ENCODE measurements at regions not wholly inside any gene's neighbourhood (a gene's known extent, or its start where the extent isn't known, plus 50 kb on each side); places are given as distances from the start of the nearest gene placed in this dataset.

- DNase-seq = no peak
Measured at GRCh38 chr1:83113652-83114051, 885.3 kb downstream of the TTLL7 start.

- DNase-seq = no peak
Measured at GRCh38 chr1:83112248-83112885, 886.6 kb downstream of the TTLL7 start.

- no peak for DNase-seq
Measured at GRCh38 chr1:83110156-83110555, 888.8 kb downstream of the TTLL7 start.

- DNase-seq = no peak
Measured at GRCh38 chr1:83109692-83110091, 889.2 kb downstream of the TTLL7 start.

GRCh38 chr1:83104558-83104957, 894.4 kb downstream of the TTLL7 start:
- no peak for DNase-seq

- no peak for DNase-seq
Measured at GRCh38 chr1:83103341-83103740, 895.6 kb downstream of the TTLL7 start.

- no peak for DNase-seq
Measured at GRCh38 chr1:83102630-83103071, 896.3 kb downstream of the TTLL7 start.

GRCh38 chr1:83101406-83101805, 897.5 kb downstream of the TTLL7 start:
- DNase-seq = no peak

GRCh38 chr1:83100133-83100532, 898.8 kb downstream of the TTLL7 start:
- no peak for DNase-seq

GRCh38 chr1:83098791-83099190, 900.1 kb downstream of the TTLL7 start:
- no peak for DNase-seq

GRCh38 chr1:83098131-83098530, 900.8 kb downstream of the TTLL7 start:
- no peak for DNase-seq

- no peak for DNase-seq
Measured at GRCh38 chr1:83097715-83098114, 901.2 kb downstream of the TTLL7 start.

GRCh38 chr1:83095570-83095969, 903.4 kb downstream of the TTLL7 start:
- no peak for DNase-seq

GRCh38 chr1:83090195-83090594, 908.7 kb downstream of the TTLL7 start:
- DNase-seq = no peak

- no peak for DNase-seq
Measured at GRCh38 chr1:83087851-83088250, 911.1 kb downstream of the TTLL7 start.

GRCh38 chr1:83086986-83087512, 911.9 kb downstream of the TTLL7 start:
- no peak for DNase-seq

GRCh38 chr1:83086346-83086745, 912.6 kb downstream of the TTLL7 start:
- no peak for DNase-seq

GRCh38 chr1:83083589-83084224, 915.2 kb downstream of the TTLL7 start:
- no peak for DNase-seq

GRCh38 chr1:83077411-83077810, 921.5 kb downstream of the TTLL7 start:
- DNase-seq = no peak

- DNase-seq = no peak
Measured at GRCh38 chr1:83075107-83075506, 923.8 kb downstream of the TTLL7 start.

GRCh38 chr1:83067954-83068353, 931.0 kb downstream of the TTLL7 start:
- no peak for DNase-seq

GRCh38 chr1:83065952-83066727, 932.8 kb downstream of the TTLL7 start:
- no peak for DNase-seq

- no peak for DNase-seq
Measured at GRCh38 chr1:83064589-83065242, 934.2 kb downstream of the TTLL7 start.

Data from NCI-H1930 (cell line).